H1 (cell line): ENCODE measurements at regions not wholly inside any gene's neighbourhood (a gene's known extent, or its start where the extent isn't known, plus 50 kb on each side); places are given as distances from the start of the nearest gene placed in this dataset.

ENCODE experiments used
- BACH1 ChIP-seq: IDR thresholded peaks from 2 replicates; pipeline ENCODE4 v1.6.1; 2012; ENCODE audit warnings: low read length, improper control_type of control experiment
- BCL11A ChIP-seq, 2 experiments: IDR thresholded peaks; one replicate each; pipeline ENCODE4 v1.6.1; 2011; ENCODE audit warnings: low read depth in 2 of 2, low read length in 2 of 2, mild to moderate bottlenecking in 2 of 2
- CBX8 ChIP-seq: fragments of 300-800, 300-1000 bp; sonication (generic); IDR thresholded peaks from 2 replicates; pipeline ENCODE4 v1.7.1; 2016; ENCODE audit warnings: low read depth, low read length, borderline replicate concordance
- CHD1 ChIP-seq: IDR thresholded peaks from 2 replicates; pipeline ENCODE4 v1.6.1; 2012; ENCODE audit warnings: low read depth, low read length, improper control_type of control experiment
- EP300 ChIP-seq, 2 experiments: IDR thresholded peaks; 1 replicate in 1 of 2; 2 replicates in 1 of 2; pipeline ENCODE4 v1.6.1; 2011 to 2012; ENCODE audit warnings: low read depth in 2 of 2, low read length in 2 of 2, mild to moderate bottlenecking in 2 of 2, borderline replicate concordance in 1 of 2, inconsistent platforms in 1 of 2, moderate library complexity in 1 of 2
- FOSL1 ChIP-seq: IDR thresholded peaks from 2 replicates; pipeline ENCODE4 v1.6.1; 2011; ENCODE audit warnings: mild to moderate bottlenecking, low read depth, low read length, moderate library complexity; ENCODE audit not compliant: insufficient read depth
- HDAC6 ChIP-seq: IDR thresholded peaks from one replicate; pipeline ENCODE4 v1.7.1; 2012; ENCODE audit warnings: low read depth, mild to moderate bottlenecking, inconsistent platforms, low read length, moderate library complexity
- RBBP5 ChIP-seq: IDR thresholded peaks from 2 replicates; pipeline ENCODE4 v1.7.1; 2012; ENCODE audit warnings: low read depth, mild to moderate bottlenecking, inconsistent platforms, low read length, moderate library complexity, borderline replicate concordance
- RNF2 ChIP-seq: fragments of 200-900, 300-1000 bp; sonication (generic); IDR thresholded peaks from 2 replicates; pipeline ENCODE4 v1.7.1; 2016; ENCODE audit warnings: borderline replicate concordance, low read depth, mild to moderate bottlenecking, antibody characterized with exemption, low read length; ENCODE audit not compliant: poor library complexity, severe bottlenecking; ENCODE audit errors: missing control alignments
- SAP30 ChIP-seq: fragments of 300-600 bp; sonication (generic); IDR thresholded peaks from 2 replicates; pipeline ENCODE4 v1.7.1; 2012; ENCODE audit warnings: low read length, moderate library complexity, mild to moderate bottlenecking, inconsistent platforms; ENCODE audit not compliant: insufficient read depth, insufficient replicate concordance
- SIN3A ChIP-seq, 2 experiments: IDR thresholded peaks in 1 of 2; conservative IDR thresholded peaks in 1 of 2; 2 replicates each; pipeline ENCODE4 v1.6.1; 2011 to 2012; ENCODE audit warnings: low read length in 2 of 2, improper control_type of control experiment in 1 of 2, low read depth in 1 of 2, mild to moderate bottlenecking in 1 of 2
- SIX5 ChIP-seq: IDR thresholded peaks from 2 replicates; pipeline ENCODE4 v1.6.1; 2011; ENCODE audit warnings: mild to moderate bottlenecking, low read depth, low read length
- SUZ12 ChIP-seq: fragments of 200-600 bp; sonication (generic); IDR thresholded peaks from 2 replicates; pipeline ENCODE4 v1.6.1; 2012; ENCODE audit warnings: mild to moderate bottlenecking, inconsistent platforms, low read length, moderate library complexity, mixed read lengths
- TAF7 ChIP-seq: optimal IDR thresholded peaks from 2 replicates; pipeline ENCODE3; 2011; ENCODE audit warnings: low read depth, mild to moderate bottlenecking, inconsistent platforms, low read length, moderate library complexity, borderline replicate concordance
- TBP ChIP-seq: IDR thresholded peaks from 2 replicates; pipeline ENCODE4 v1.6.1; 2011; ENCODE audit warnings: low read depth, low read length, improper control_type of control experiment
- TCF12 ChIP-seq: IDR thresholded peaks from 2 replicates; pipeline ENCODE4 v1.6.1; 2011; ENCODE audit warnings: low read depth, mild to moderate bottlenecking, low read length

GRCh38 chr5:176739461-176740051, 70.8 kb upstream of the UNC5A start (continued):
- no peak for TF ChIP-seq TCF12
- no peak for TF ChIP-seq SAP30
- no peak for TF ChIP-seq CHD1
- TF ChIP-seq CBX8 = no peak
- no peak for TF ChIP-seq TBP
- TF ChIP-seq BCL11A (IDR thresholded peaks at IDR 0.05; ENCODE audit: low read depth in 2 of 2, low read length in 2 of 2) = no peak
- no peak for TF ChIP-seq SIX5
- no peak for TF ChIP-seq HDAC6
- 0 out of 4 replicates have a peak, but pooled peaks of 1 of the 2 experiments have one; percentile 50 for TF ChIP-seq SIN3A (conservative IDR thresholded peaks at IDR 0.05 in 1 of 2, IDR thresholded peaks at IDR 0.05 in 1 of 2; ENCODE audit: low read depth in 1 of 2, low read length in 2 of 2)
- TF ChIP-seq EP300 (IDR thresholded peaks at IDR 0.05; ENCODE audit: borderline replicate concordance in 1 of 2, low read depth in 2 of 2, low read length in 2 of 2) = no peak
- TF ChIP-seq BACH1 = no peak
- no peak for TF ChIP-seq SUZ12
- TF ChIP-seq RNF2 = peak; percentile 43
- TF ChIP-seq FOSL1 = no peak
- TF ChIP-seq TAF7 = no peak
- no peak for TF ChIP-seq RBBP5
- TF ChIP-seq, all 59 proteins: peak for 8
